Esophagus muscularis mucosa (tissue), 4 donors: ENCODE measurements at regions not wholly inside any gene's neighbourhood (a gene's known extent, or its start where the extent isn't known, plus 50 kb on each side); places are given as distances from the start of the nearest gene placed in this dataset.

Experiments used
- CTCF ChIP-seq, 3 experiments: fragments of 200-600 bp in 2 of 3; fragments of 450-650 bp in 1 of 3; sonication (generic) in 2 of 3; IDR thresholded peaks; one replicate each; pipeline ENCODE4 v1.5.1; 2017 to 2019; ENCODE audit warnings: antibody characterized with exemption in 3 of 3, mild to moderate bottlenecking in 2 of 3, moderate library complexity in 1 of 3
- EP300 ChIP-seq: sonication (generic); formaldehyde crosslinking; IDR thresholded peaks from one replicate; pipeline ENCODE4 v1.6.1; 2017; ENCODE audit warnings: antibody characterized with exemption
- POLR2A ChIP-seq: fragments of 450-650 bp; IDR thresholded peaks from one replicate; pipeline ENCODE4 v1.6.1; 2017; ENCODE audit warnings: antibody characterized with exemption, moderate library complexity, mild to moderate bottlenecking, low read depth

GRCh38 chr10:9860045-9860444 lies 1157.6 kb upstream of the CELF2 start:
- TF ChIP-seq CTCF (IDR thresholded peaks at IDR 0.05) (no peak), POLR2A (no peak), EP300 (no peak)
